CD4-positive, alpha-beta T cell (primary cell): ENCODE measurements at regions not wholly inside any gene's neighbourhood (a gene's known extent, or its start where the extent isn't known, plus 50 kb on each side); places are given as distances from the start of the nearest gene placed in this dataset.

Experiments
- ATAC-seq: fragments of 200-7000 bp; cut with Tn5 transposase; one replicate; pipeline ENCODE4 v1.10.0; 2022; ENCODE audit warnings: mild to moderate bottlenecking; ENCODE audit not compliant: poor library complexity
- CTCF ChIA-PET: fragments of 350-600 bp; sonication (Branson Sonifier 250); formaldehyde crosslinking; loops from one replicate; lab custom pipeline; 2021; ENCODE audit warnings: antibody characterized with exemption, inconsistent platforms; lab: Charles Lee
- POLR2A ChIA-PET: fragments of 350-600 bp; sonication (Branson Sonifier 250); formaldehyde crosslinking; loops from one replicate; lab custom pipeline; 2021; ENCODE audit warnings: antibody characterized with exemption, inconsistent platforms; lab: Charles Lee
- DNase-seq, 14 experiments: peaks; one replicate each; pipeline ENCODE4 v3.0.0-alpha.2; 2013 to 2020; ENCODE audit warnings: mixed read lengths in 2 of 14
- H3K27ac ChIP-seq, 2 donors: one replicate each; pipeline versions ENCODE4 v1.5.1 to v1.7.0; 2013; ENCODE audit warnings: low read length in 2 of 2, low read depth in 1 of 2, mild to moderate bottlenecking in 1 of 2
- H3K27me3 ChIP-seq, 2 experiments: 1 replicate in 1 of 2; 2 replicates in 1 of 2; pipeline versions ENCODE4 v1.6.1 to v1.7.0; 2013; ENCODE audit warnings: low read length in 2 of 2, control low read depth in 1 of 2, mild to moderate bottlenecking in 1 of 2, moderate library complexity in 1 of 2; ENCODE audit not compliant: insufficient read depth in 2 of 2, control insufficient read depth in 1 of 2
- H3K36me3 ChIP-seq: one replicate; pipeline ENCODE4 v1.6.1; 2013; ENCODE audit warnings: low read length, control low read depth; ENCODE audit not compliant: insufficient read depth
- H3K4me1 ChIP-seq: one replicate; pipeline ENCODE4 v1.6.1; 2013; ENCODE audit warnings: low read length, control low read depth; ENCODE audit not compliant: insufficient read depth
- H3K4me3 ChIP-seq: one replicate; pipeline ENCODE4 v1.5.1; 2013; ENCODE audit warnings: mild to moderate bottlenecking, low read length, moderate library complexity
- H3K9me3 ChIP-seq, 2 experiments: 1 replicate in 1 of 2; 2 replicates in 1 of 2; pipeline versions ENCODE4 v1.6.1 to v1.7.0; 2013; ENCODE audit warnings: low read length in 2 of 2, mild to moderate bottlenecking in 2 of 2, control low read depth in 1 of 2, moderate library complexity in 1 of 2; ENCODE audit not compliant: control insufficient read depth in 1 of 2, insufficient read depth in 1 of 2
- H3K27ac Mint-ChIP-seq: one replicate; pipeline ENCODE4 v1.8.0; 2020; ENCODE audit warnings: mixed read lengths
- H3K27me3 Mint-ChIP-seq: one replicate; pipeline ENCODE4 v1.8.0; 2021; ENCODE audit warnings: mixed read lengths
- H3K36me3 Mint-ChIP-seq: one replicate; pipeline ENCODE4 v1.8.0; 2021; ENCODE audit warnings: low read depth, mixed read lengths
- H3K4me1 Mint-ChIP-seq: one replicate; pipeline ENCODE4 v1.8.0; 2021; ENCODE audit warnings: low read depth, mixed read lengths
- H3K4me3 Mint-ChIP-seq: one replicate; pipeline ENCODE4 v1.8.0; 2020; ENCODE audit warnings: mild to moderate bottlenecking, mixed read lengths
- H3K9me3 Mint-ChIP-seq: one replicate; pipeline ENCODE4 v1.8.0; 2020; ENCODE audit warnings: mixed read lengths
- intact Hi-C, 2 experiments: fragments of 100-400 bp; cut with DNase I in 1 of 2; cut with micrococcal nuclease in 1 of 2; formaldehyde crosslinking; loops; one replicate each; pipeline versions ENCODE4 v1.15.1 to v1.9.0; 2023 to 2025; cut with DNase I, micrococcal nuclease
- TF ChIP-seq, protein P1 (sequence below): fragments of 200-600 bp; IDR thresholded peaks from one replicate; pipeline ENCODE4 v1.8.0; 2022; ENCODE audit warnings: antibody characterized with exemption, mild to moderate bottlenecking

DNA sequence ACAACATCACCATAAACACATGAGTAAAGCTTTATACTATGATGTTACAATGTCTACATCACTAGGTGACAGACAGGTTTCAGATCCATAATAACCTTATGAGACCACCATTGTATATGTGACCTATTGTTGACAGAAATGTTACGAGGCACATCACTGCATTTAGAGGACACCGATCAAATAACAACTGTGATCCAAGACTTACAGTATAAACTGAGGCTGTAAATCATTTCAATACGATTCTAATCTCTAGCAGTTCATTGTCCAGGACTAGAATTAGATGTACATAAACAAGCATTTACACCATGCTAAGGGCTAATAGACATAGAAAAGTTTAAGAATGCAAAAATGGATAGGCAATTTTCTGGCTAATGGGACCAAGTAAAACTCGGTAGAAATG, 491.9 kb upstream of the ROBO1 start:
- ChIA-PET CTCF (no interaction called here), POLR2A (no interaction called here)
- Mint-ChIP-seq H3K27ac (no peak overlapping the region), H3K4me1 (no peaks in the 10 kb centered on the region), H3K4me3 (no peak overlapping the region), H3K27me3 (no peaks in the 10 kb centered on the region), H3K9me3 (peaks cover 12% of the 10 kb centered on the region), H3K36me3 (no peaks in the 10 kb centered on the region)
- no peak overlapping the region for H3K4me3 ChIP-seq
- no peak for DNase-seq
- no peak for ATAC-seq
- intact Hi-C loops = no loop called here
- no peaks in the 10 kb centered on the region for H3K4me1 ChIP-seq
- H3K27ac ChIP-seq = no peak overlapping the region
- no peaks in the 10 kb centered on the region for H3K27me3 ChIP-seq
- H3K36me3 ChIP-seq = no peaks in the 10 kb centered on the region
- TF ChIP-seq, protein P1, sequence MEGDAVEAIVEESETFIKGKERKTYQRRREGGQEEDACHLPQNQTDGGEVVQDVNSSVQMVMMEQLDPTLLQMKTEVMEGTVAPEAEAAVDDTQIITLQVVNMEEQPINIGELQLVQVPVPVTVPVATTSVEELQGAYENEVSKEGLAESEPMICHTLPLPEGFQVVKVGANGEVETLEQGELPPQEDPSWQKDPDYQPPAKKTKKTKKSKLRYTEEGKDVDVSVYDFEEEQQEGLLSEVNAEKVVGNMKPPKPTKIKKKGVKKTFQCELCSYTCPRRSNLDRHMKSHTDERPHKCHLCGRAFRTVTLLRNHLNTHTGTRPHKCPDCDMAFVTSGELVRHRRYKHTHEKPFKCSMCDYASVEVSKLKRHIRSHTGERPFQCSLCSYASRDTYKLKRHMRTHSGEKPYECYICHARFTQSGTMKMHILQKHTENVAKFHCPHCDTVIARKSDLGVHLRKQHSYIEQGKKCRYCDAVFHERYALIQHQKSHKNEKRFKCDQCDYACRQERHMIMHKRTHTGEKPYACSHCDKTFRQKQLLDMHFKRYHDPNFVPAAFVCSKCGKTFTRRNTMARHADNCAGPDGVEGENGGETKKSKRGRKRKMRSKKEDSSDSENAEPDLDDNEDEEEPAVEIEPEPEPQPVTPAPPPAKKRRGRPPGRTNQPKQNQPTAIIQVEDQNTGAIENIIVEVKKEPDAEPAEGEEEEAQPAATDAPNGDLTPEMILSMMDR = no peak
- peaks cover 0 to 3% of the 10 kb centered on the region in 2 experiments for H3K9me3 ChIP-seq

DNA sequence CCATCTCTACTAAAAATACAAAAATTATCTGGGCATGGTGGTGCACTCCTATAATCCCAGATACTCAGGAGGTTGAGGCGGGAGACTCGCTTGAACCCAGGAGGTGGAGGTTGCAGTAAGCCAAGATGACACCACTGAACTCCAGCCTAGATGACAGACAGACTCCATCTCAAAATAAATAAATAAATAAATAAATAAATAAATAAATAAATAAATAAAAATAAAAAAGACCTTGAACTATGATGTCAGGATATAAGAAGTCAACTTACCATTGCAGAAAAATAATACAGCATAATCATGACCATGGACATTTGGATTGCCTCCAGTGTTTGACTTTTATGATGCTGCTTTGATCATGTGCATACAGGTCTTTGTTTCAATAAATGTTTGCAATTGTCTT, 484.3 kb upstream of the ROBO1 start:
- POLR2A ChIA-PET = no interaction called here
- no peak overlapping the region for H3K4me3 ChIP-seq
- no peaks in the 10 kb centered on the region for H3K4me1 ChIP-seq
- H3K27me3 Mint-ChIP-seq = no peaks in the 10 kb centered on the region
- no peaks in the 10 kb centered on the region for H3K27me3 ChIP-seq
- TF ChIP-seq, protein P1 = no peak
- ATAC-seq (no peak), DNase-seq (no peak)
- no peak overlapping the region for H3K27ac Mint-ChIP-seq
- no peaks in the 10 kb centered on the region for H3K36me3 ChIP-seq
- H3K4me3 Mint-ChIP-seq = no peak overlapping the region
- H3K9me3 Mint-ChIP-seq = peaks cover 17% of the 10 kb centered on the region
- intact Hi-C loops = no loop called here
- H3K27ac ChIP-seq = no peak overlapping the region
- CTCF ChIA-PET = no interaction called here
- H3K4me1 Mint-ChIP-seq = no peaks in the 10 kb centered on the region
- H3K36me3 Mint-ChIP-seq = no peaks in the 10 kb centered on the region
- peaks cover 0 to 16% of the 10 kb centered on the region in 2 experiments for H3K9me3 ChIP-seq

DNA sequence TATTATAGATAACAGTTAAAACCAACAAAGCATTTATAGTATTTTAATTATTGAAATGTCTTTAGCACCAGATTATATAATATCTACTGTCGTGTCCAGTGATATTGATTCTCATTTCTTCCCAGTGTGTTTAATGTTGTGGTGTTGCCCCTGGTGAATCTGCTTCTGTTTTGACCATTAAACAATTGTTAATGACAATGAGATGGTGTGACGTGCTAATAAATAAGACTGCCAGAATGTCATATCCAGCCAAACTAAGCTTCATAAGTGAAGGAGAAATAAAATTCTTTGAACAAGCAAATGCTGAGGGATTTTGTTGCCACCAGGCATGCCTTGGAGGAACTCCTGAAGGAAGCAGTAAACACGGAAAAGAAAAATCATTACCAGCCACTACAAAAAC, 480.0 kb upstream of the ROBO1 start:
- H3K27ac Mint-ChIP-seq = no peak overlapping the region
- Histone ChIP-seq H3K27me3 (no peaks in the 10 kb centered on the region), H3K9me3 (peaks cover 0 to 16% of the 10 kb centered on the region in 2 experiments), H3K4me1 (no peaks in the 10 kb centered on the region), H3K36me3 (no peaks in the 10 kb centered on the region), H3K4me3 (no peak overlapping the region), H3K27ac (no peak overlapping the region)
- ChIA-PET CTCF (no interaction called here), POLR2A (no interaction called here)
- H3K4me3 Mint-ChIP-seq = no peak overlapping the region
- TF ChIP-seq, protein P1 = no peak
- DNase-seq (no peak), ATAC-seq (no peak)
- H3K27me3 Mint-ChIP-seq = no peaks in the 10 kb centered on the region
- intact Hi-C loops = no loop called here
- peaks cover 17% of the 10 kb centered on the region for H3K9me3 Mint-ChIP-seq
- no peaks in the 10 kb centered on the region for H3K36me3 Mint-ChIP-seq
- no peaks in the 10 kb centered on the region for H3K4me1 Mint-ChIP-seq
